ENCODE measurements at regions not wholly inside any gene's neighbourhood (a gene's known extent, or its start where the extent isn't known, plus 50 kb on each side); places are given as distances from the start of the nearest gene placed in this dataset.

DNA sequence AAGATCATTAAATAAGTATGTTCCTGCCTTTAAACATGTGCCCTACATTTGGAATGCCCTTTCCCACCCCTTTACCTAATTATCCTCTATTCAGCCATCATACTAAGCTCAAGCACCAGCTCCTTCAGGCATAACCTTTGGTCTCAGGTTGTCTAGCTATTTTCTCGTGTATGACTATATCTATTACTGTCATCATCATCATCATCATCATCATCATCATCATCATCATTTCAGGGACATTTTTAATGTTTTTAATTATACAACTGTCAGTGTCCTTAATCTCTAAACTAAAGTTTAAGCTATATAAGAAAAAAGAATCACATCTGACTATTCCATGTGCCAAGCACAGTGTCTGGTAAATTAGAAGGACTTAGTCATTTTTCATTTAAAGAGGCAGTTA is 214.6 kb upstream of the CTSO start:
- TF ChIP-seq, protein P1, sequence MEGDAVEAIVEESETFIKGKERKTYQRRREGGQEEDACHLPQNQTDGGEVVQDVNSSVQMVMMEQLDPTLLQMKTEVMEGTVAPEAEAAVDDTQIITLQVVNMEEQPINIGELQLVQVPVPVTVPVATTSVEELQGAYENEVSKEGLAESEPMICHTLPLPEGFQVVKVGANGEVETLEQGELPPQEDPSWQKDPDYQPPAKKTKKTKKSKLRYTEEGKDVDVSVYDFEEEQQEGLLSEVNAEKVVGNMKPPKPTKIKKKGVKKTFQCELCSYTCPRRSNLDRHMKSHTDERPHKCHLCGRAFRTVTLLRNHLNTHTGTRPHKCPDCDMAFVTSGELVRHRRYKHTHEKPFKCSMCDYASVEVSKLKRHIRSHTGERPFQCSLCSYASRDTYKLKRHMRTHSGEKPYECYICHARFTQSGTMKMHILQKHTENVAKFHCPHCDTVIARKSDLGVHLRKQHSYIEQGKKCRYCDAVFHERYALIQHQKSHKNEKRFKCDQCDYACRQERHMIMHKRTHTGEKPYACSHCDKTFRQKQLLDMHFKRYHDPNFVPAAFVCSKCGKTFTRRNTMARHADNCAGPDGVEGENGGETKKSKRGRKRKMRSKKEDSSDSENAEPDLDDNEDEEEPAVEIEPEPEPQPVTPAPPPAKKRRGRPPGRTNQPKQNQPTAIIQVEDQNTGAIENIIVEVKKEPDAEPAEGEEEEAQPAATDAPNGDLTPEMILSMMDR (IDR thresholded peaks at IDR 0.05) = no peak
- no peak for TF ChIP-seq EZH2phosphoT487 (IDR thresholded peaks at IDR 0.05)

Measured in neural progenitor cell (in vitro differentiated cells).